ENCODE measurements at regions not wholly inside any gene's neighbourhood (a gene's known extent, or its start where the extent isn't known, plus 50 kb on each side); places are given as distances from the start of the nearest gene placed in this dataset.
"Not testable (repeated sequence)": the region's sequence is repeated elsewhere in the genome, so short reads cannot be mapped to it uniquely, and the experiment has no call there.

GRCh38 chr4:84249521-84249920 lies 249.6 kb downstream of the NKX6-1 start:
- H3K36me3 ChIP-seq (ENCODE audit: insufficient read depth, low read length), result no peaks in the 10 kb centered on the region
- ChIA-PET POLR2A (no interaction called here), CTCF (no interaction called here)
- H3K4me1 ChIP-seq (ENCODE audit: insufficient read depth, low read length), result no peaks in the 10 kb centered on the region
- no peak for DNase-seq
- intact Hi-C loops (cut with DNase I, micrococcal nuclease), result no loop called here
- H3K27ac Mint-ChIP-seq, result no peak overlapping the region
- peaks cover 4% of the 10 kb centered on the region for H3K27me3 Mint-ChIP-seq
- no peaks in the 10 kb centered on the region for H3K9me3 Mint-ChIP-seq
- H3K4me3 Mint-ChIP-seq, result no peak overlapping the region
- no peak for ATAC-seq (ENCODE audit: poor library complexity)
- no peaks in the 10 kb centered on the region for H3K4me1 Mint-ChIP-seq (ENCODE audit: low read depth)
- H3K36me3 Mint-ChIP-seq (ENCODE audit: low read depth), result no peaks in the 10 kb centered on the region
- H3K4me3 ChIP-seq (ENCODE audit: low read length), result no peak overlapping the region
- peaks cover 0 to 11% of the 10 kb centered on the region in 2 experiments for H3K9me3 ChIP-seq (ENCODE audit: control insufficient read depth in 1 of 2, insufficient read depth in 1 of 2, low read length in 2 of 2)
- H3K27me3 ChIP-seq (ENCODE audit: control insufficient read depth in 1 of 2, insufficient read depth in 2 of 2, low read length in 2 of 2), result no peaks in the 10 kb centered on the region
- TF ChIP-seq CTCF (IDR thresholded peaks at IDR 0.05), result no peak
- H3K27ac ChIP-seq (ENCODE audit: low read depth in 1 of 2, low read length in 2 of 2), result no peak overlapping the region

- H3K27me3 ChIP-seq (ENCODE audit: control insufficient read depth in 1 of 2, insufficient read depth in 2 of 2, low read length in 2 of 2); H3K36me3 Mint-ChIP-seq (ENCODE audit: low read depth); H3K36me3 ChIP-seq (ENCODE audit: insufficient read depth, low read length); DNase-seq; H3K27me3 Mint-ChIP-seq; H3K27ac ChIP-seq (ENCODE audit: low read depth in 1 of 2, low read length in 2 of 2); H3K4me3 ChIP-seq (ENCODE audit: low read length); intact Hi-C loops (cut with DNase I, micrococcal nuclease); CTCF ChIA-PET; POLR2A ChIA-PET; H3K9me3 Mint-ChIP-seq; H3K4me1 ChIP-seq (ENCODE audit: insufficient read depth, low read length); ATAC-seq (ENCODE audit: poor library complexity); H3K4me1 Mint-ChIP-seq (ENCODE audit: low read depth); H3K4me3 Mint-ChIP-seq; H3K27ac Mint-ChIP-seq: not testable (repeated sequence)
- peaks cover 0 to 21% of the 10 kb centered on the region in 2 experiments for H3K9me3 ChIP-seq (ENCODE audit: control insufficient read depth in 1 of 2, insufficient read depth in 1 of 2, low read length in 2 of 2)
Observed at GRCh38 chr4:84245042-84245441, 254.1 kb downstream of the NKX6-1 start.

- H3K4me1 ChIP-seq (ENCODE audit: insufficient read depth, low read length); H3K27ac ChIP-seq (ENCODE audit: low read depth in 1 of 2, low read length in 2 of 2); H3K36me3 ChIP-seq (ENCODE audit: insufficient read depth, low read length); intact Hi-C loops (cut with DNase I, micrococcal nuclease); ATAC-seq (ENCODE audit: poor library complexity); H3K27ac Mint-ChIP-seq; H3K4me1 Mint-ChIP-seq (ENCODE audit: low read depth); H3K4me3 ChIP-seq (ENCODE audit: low read length); POLR2A ChIA-PET; H3K4me3 Mint-ChIP-seq; CTCF ChIA-PET; DNase-seq; H3K27me3 ChIP-seq (ENCODE audit: control insufficient read depth in 1 of 2, insufficient read depth in 2 of 2, low read length in 2 of 2); H3K36me3 Mint-ChIP-seq (ENCODE audit: low read depth); H3K27me3 Mint-ChIP-seq; H3K9me3 Mint-ChIP-seq: not testable (repeated sequence)
- peaks cover 0 to 21% of the 10 kb centered on the region in 2 experiments for H3K9me3 ChIP-seq (ENCODE audit: control insufficient read depth in 1 of 2, insufficient read depth in 1 of 2, low read length in 2 of 2)
Observed at GRCh38 chr4:84244346-84244801, 254.7 kb downstream of the NKX6-1 start.

- H3K27ac ChIP-seq (ENCODE audit: low read depth in 1 of 2, low read length in 2 of 2), result no peak overlapping the region
- no peaks in the 10 kb centered on the region for H3K36me3 Mint-ChIP-seq (ENCODE audit: low read depth)
- no peaks in the 10 kb centered on the region for H3K36me3 ChIP-seq (ENCODE audit: insufficient read depth, low read length)
- no peaks in the 10 kb centered on the region for H3K9me3 Mint-ChIP-seq
- no peak for DNase-seq
- ChIA-PET CTCF (no interaction called here), POLR2A (no interaction called here)
- peaks cover 4% of the 10 kb centered on the region for H3K27me3 Mint-ChIP-seq
- no peak overlapping the region for H3K4me3 ChIP-seq (ENCODE audit: low read length)
- no peak overlapping the region for H3K27ac Mint-ChIP-seq
- H3K4me1 ChIP-seq (ENCODE audit: insufficient read depth, low read length), result no peaks in the 10 kb centered on the region
- intact Hi-C loops (cut with DNase I, micrococcal nuclease), result no loop called here
- no peak for ATAC-seq (ENCODE audit: poor library complexity)
- H3K4me3 Mint-ChIP-seq, result no peak overlapping the region
- H3K4me1 Mint-ChIP-seq (ENCODE audit: low read depth), result no peaks in the 10 kb centered on the region
- H3K27me3 ChIP-seq (ENCODE audit: control insufficient read depth in 1 of 2, insufficient read depth in 2 of 2, low read length in 2 of 2), result no peaks in the 10 kb centered on the region
- H3K9me3 ChIP-seq (ENCODE audit: control insufficient read depth in 1 of 2, insufficient read depth in 1 of 2, low read length in 2 of 2), result peaks cover 0 to 21% of the 10 kb centered on the region in 2 experiments
- no peak for TF ChIP-seq CTCF (IDR thresholded peaks at IDR 0.05)
Observed at GRCh38 chr4:84243685-84244084, 255.4 kb downstream of the NKX6-1 start.
